ENCODE measurements at regions not wholly inside any gene's neighbourhood (a gene's known extent, or its start where the extent isn't known, plus 50 kb on each side); places are given as distances from the start of the nearest gene placed in this dataset.

GRCh38 chr7:362402-363096 lies 72.6 kb downstream of the FOXL3 start:
- no peak for TF ChIP-seq CTCF (IDR thresholded peaks at IDR 0.05; ENCODE audit: borderline replicate concordance)
- Histone ChIP-seq H3K36me3 (no peaks in the 10 kb centered on the region), H3K4me1 (peaks cover 10% of the 10 kb centered on the region), H3K27ac (replicated peaks) (no peak overlapping the region), H3K9me3 (replicated peaks) (peaks cover 8% of the 10 kb centered on the region), H3K4me3 (peak overlapping the region; percentile 42), H3K27me3 (ENCODE audit: low read depth) (peaks cover 73% of the 10 kb centered on the region)
- intact Hi-C loops (cut with micrococcal nuclease) = no loop called here
- peak; percentile 18 for DNase-seq

- Histone ChIP-seq H3K27ac (replicated peaks) (no peak overlapping the region), H3K36me3 (no peaks in the 10 kb centered on the region), H3K27me3 (ENCODE audit: low read depth) (peaks cover 68% of the 10 kb centered on the region), H3K9me3 (replicated peaks) (peaks cover under 1% of the 10 kb centered on the region), H3K4me1 (peaks cover 10% of the 10 kb centered on the region), H3K4me3 (no peak overlapping the region)
- TF ChIP-seq CTCF (IDR thresholded peaks at IDR 0.05; ENCODE audit: borderline replicate concordance) = no peak
- intact Hi-C loops (cut with micrococcal nuclease) = no loop called here
- peak; percentile 9 for DNase-seq
These were observed 73.7 kb downstream of the FOXL3 start for GRCh38 chr7:363626-364025.

GRCh38 chr7:364536-364935 lies 74.6 kb downstream of the FOXL3 start:
- Histone ChIP-seq H3K4me3 (no peak overlapping the region), H3K27me3 (ENCODE audit: low read depth) (peaks cover 59% of the 10 kb centered on the region), H3K4me1 (peaks cover 10% of the 10 kb centered on the region), H3K9me3 (replicated peaks) (no peaks in the 10 kb centered on the region), H3K27ac (replicated peaks) (no peak overlapping the region), H3K36me3 (no peaks in the 10 kb centered on the region)
- TF ChIP-seq CTCF (IDR thresholded peaks at IDR 0.05; ENCODE audit: borderline replicate concordance) = no peak
- intact Hi-C loops (cut with micrococcal nuclease) = no loop called here
- DNase-seq = peak; percentile 8

GRCh38 chr7:365593-365992 lies 75.6 kb downstream of the FOXL3 start:
- H3K27me3 ChIP-seq (ENCODE audit: low read depth) = peaks cover 48% of the 10 kb centered on the region
- no peak for TF ChIP-seq CTCF (IDR thresholded peaks at IDR 0.05; ENCODE audit: borderline replicate concordance)
- H3K27ac ChIP-seq (replicated peaks) = no peak overlapping the region
- H3K36me3 ChIP-seq = no peaks in the 10 kb centered on the region
- H3K9me3 ChIP-seq (replicated peaks) = no peaks in the 10 kb centered on the region
- intact Hi-C loops (cut with micrococcal nuclease) = no loop called here
- no peak overlapping the region for H3K4me3 ChIP-seq
- peaks cover 10% of the 10 kb centered on the region for H3K4me1 ChIP-seq
- peak; percentile 5 for DNase-seq

- H3K4me1 ChIP-seq = peaks cover 10% of the 10 kb centered on the region
- intact Hi-C loops (cut with micrococcal nuclease) = no loop called here
- no peak for DNase-seq
- no peak for TF ChIP-seq CTCF (IDR thresholded peaks at IDR 0.05; ENCODE audit: borderline replicate concordance)
- no peaks in the 10 kb centered on the region for H3K9me3 ChIP-seq (replicated peaks)
- H3K36me3 ChIP-seq = no peaks in the 10 kb centered on the region
- no peak overlapping the region for H3K4me3 ChIP-seq
- H3K27me3 ChIP-seq (ENCODE audit: low read depth) = peaks cover 43% of the 10 kb centered on the region
- H3K27ac ChIP-seq (replicated peaks) = no peak overlapping the region
These were observed 76.3 kb downstream of the FOXL3 start for GRCh38 chr7:366161-366803.
